GM04504 (cell line): ENCODE measurements at regions not wholly inside any gene's neighbourhood (a gene's known extent, or its start where the extent isn't known, plus 50 kb on each side); places are given as distances from the start of the nearest gene placed in this dataset.

Experiments
- DNase-seq: peaks from one replicate; pipeline ENCODE4 v3.0.0-alpha.2; 2012; ENCODE audit warnings: low read depth

- DNase-seq = no peak
These were observed 404.3 kb upstream of the NPVF start for GRCh38 chr7:25632616-25633015.

GRCh38 chr7:25633426-25634036 lies 405.2 kb upstream of the NPVF start:
- DNase-seq = no peak

- DNase-seq = no peak
These were observed 407.9 kb upstream of the NPVF start for GRCh38 chr7:25636168-25636567.

DNA sequence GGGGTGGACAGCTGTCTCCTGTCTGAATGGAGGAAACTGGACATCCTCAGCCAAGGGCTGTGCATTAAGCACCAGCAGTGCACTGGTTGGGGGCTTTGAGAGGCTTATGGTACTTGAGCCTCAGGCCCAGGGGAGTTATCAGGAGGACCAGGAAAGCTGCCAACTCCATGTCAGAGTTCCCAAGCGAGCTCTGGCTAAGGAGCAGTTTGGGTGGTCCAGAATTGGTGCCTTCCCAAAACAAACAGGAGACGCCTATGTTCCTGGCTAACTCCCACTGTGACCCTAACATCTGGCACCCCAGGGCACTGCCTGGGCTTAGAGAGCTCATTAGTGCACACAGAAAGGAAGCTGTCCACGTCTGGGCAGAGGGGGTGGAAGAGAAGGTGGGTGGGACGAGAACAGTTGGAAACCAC lies 408.6 kb upstream of the NPVF start:
- no peak for DNase-seq

GRCh38 chr7:25638068-25638467 lies 409.8 kb upstream of the NPVF start:
- DNase-seq = no peak

DNA sequence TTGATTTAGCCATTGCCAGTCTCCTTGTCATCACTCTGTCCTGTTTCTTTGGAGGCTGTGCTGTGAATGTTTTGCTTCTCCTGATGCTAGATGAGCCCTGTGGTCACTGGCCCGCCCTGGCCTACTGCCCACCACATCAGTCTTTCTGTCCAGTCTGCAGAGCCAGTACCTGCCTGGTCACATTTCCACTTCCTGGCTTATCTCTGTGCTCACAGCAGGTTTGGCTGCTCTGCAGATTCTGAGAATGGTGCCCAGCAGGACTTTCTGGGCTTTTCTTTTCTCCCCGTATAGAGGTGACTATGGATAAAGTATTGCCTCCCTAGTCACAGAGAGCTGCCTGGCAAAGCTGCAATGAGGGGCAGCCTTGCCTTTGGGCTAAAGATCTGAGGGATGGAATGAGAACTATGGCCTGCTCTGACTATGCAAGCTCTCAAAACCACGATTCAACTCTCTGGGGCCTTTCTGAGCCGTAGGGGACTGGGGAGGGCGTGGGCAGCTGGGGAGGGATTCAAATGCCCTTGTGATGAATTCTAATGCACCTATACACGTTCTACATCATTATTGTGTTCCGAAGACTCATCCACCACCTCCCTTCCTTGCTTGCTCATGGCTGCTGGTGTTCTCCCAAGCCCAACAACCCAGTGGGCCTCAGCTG lies 410.4 kb upstream of the NPVF start:
- no peak for DNase-seq

DNA sequence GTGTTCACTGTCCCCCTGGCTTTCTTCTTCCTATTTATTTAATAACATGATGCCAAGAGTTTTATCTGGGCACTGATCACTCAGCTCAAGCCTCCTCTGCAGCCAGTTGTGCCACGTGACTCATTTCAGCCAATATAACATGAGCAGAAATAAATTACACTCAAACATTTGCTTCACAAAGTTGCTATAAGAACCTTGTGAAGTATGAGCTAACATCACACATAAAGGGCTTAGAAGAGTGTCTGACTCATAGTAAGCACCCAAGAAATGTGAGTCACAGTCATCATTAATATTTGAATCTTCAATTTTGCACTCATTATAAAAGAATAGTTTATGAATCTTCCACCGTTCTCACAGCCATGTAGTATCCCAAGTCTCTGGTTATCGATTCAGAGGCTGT lies 414.6 kb upstream of the NPVF start:
- DNase-seq = no peak

- DNase-seq = no peak
These were observed 415.0 kb upstream of the NPVF start for GRCh38 chr7:25643286-25643685.

DNA sequence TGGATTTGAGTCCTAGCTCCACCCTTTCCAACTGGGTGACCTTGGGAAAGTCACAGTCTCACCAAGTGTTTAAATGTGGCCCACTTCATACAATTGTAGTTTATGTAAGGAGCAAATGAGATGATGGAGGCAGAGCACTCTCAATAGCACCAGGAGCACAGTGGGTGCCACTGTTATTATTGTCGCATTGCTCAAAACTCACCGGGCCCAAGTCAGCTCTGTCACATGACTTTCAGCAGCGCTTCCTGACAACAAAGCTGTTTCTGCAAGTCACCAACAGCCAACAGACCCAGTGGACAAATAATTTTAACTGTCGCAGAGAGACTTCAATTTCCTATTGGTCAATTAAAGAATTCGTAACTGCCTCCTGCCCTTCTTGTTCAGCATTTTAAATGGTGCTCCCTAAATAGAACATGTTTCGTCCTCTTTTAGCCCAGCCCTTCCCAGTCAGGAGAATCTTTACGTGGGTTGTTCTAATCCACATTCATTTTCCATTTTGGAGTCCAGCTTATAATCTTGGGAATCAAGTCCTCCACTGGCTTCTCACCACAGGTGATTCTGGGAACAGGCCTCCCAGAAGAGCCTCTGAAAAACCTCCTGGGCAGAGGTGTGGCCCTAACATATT lies 415.6 kb upstream of the NPVF start:
- no peak for DNase-seq

DNA sequence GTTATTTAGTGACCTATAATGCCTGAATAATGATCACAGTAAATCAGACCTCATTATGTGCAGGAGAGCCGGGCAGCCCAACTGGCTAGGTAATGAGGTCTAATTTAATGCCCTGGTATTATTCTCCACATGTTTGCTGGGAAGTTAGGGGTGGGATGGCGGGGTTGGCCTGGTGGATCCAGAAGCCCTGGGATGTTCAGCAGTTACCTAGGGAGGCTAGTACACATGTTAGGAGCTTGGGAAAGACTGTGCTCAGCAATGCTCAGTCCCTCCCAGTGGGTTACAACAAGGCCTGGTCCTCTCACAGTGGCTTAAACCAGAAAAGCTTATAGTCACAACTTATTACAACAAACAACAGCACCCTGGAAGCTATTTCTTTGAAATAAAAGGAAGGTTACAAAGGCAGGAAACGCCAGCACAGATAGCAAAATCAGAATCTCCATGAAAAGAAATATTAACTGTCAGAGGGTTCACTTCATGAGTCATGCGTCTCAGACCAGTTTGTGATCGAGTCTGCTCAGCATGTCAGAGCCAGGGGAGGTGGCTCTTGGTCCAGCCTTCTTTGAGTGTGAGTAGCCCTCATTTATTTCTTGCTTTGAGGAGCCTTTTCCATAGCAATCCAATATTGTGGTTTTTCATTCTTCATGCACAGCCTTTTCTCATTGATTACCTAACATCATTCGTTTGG lies 418.6 kb upstream of the NPVF start:
- DNase-seq = no peak

GRCh38 chr7:25647872-25648271 lies 419.6 kb upstream of the NPVF start:
- DNase-seq = no peak

DNA sequence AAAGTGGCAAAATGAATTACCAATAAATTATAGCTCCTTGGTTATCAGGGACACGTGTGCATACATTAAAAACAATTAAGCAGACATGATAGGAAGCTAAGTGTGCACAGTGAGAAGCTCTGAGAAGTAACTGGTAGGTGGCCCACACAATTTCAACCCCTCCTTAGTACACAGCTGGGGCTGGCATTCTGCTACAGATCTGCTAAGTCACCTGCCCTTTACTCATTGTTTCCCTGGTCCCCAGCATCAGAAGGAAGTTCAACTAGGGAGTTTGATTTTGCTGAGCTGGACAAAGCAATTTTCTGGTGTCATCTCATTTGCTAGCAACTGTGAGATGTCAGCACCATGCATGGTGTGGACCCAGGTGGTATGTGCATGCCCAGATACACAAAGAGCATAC lies 424.1 kb upstream of the NPVF start:
- no peak for DNase-seq

DNA sequence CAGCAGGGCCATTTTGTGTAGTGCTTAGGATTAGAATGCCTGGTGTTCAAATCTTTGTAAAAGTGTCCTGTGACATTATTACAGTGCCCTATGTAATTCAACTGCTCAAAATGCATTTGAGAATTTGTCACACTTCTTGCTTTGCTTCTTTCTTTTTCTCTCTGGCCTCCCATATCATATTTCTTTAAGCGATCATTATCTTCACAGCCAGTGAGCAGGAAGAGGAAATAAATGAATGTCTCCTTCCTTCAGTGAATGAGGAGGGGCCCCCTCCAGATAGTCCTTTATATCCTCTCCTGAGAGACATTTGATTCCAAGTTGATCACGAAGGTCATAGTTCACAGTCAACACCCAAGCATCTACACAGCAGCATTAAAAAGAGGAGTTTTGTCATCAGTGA lies 425.1 kb upstream of the NPVF start:
- DNase-seq = no peak

GRCh38 chr7:25656071-25656470 lies 427.8 kb upstream of the NPVF start:
- no peak for DNase-seq

GRCh38 chr7:25656581-25657026 lies 428.3 kb upstream of the NPVF start:
- peak; percentile 28 for DNase-seq

DNA sequence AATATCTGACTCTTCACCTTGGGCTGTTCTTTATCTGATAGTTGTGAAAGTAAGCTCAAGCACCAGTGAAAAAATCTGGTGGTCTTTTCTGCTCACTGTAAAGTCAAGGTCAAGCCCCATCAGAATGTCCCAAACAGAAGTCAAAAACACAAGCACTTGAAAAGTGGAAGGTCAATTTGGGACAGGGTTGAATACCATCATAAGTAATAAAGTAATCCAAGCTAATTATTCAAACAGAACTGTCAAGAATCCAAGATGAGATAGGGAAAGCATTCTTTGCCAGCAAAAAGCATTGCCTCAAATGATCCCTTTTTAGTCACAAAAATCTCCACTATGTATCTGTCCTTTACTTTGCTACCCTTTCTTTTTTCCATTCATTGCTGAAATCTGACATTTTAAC lies 430.1 kb upstream of the NPVF start:
- DNase-seq = no peak

- no peak for DNase-seq
These were observed 431.6 kb upstream of the NPVF start for GRCh38 chr7:25659841-25660240.

GRCh38 chr7:25662841-25663800 lies 434.8 kb upstream of the NPVF start:
- no peak for DNase-seq

DNA sequence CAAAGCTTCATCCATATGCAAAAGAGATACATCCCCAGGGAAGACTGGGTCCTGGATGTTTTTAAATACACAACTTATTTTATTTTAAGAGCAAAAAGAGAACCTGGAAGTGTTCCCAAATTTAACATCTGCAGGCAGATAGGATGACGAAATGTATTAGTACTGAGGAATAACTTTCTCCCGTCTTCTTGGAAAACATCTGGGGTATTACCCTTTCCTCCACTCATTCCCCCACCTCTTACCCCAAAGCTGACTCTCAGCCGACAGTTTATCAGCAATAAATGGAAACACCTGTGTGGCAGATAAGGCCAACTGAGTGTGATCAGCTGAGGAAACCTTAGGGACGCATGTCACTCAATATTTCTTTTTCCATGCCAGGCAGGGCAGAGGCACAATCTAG lies 435.6 kb upstream of the NPVF start:
- no peak for DNase-seq

DNA sequence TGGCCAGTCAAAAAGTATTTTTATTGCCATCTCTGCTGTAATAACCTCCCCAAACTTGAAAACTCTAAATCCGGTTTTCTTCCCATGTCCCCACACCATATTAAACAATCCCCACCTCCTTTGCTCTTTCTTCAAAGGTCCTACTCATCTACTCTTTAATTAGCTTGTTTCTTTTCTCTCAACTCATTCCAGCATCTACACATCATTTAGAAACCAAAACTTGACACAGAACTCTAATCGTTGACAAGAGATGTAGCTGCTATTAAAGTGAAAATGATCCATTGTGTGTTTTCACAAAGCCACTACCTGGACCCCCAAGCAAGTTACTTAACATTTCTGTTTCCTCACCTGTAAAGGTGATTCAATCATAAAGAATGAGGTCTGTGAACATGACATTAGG lies 436.3 kb upstream of the NPVF start:
- DNase-seq = no peak

GRCh38 chr7:25665374-25665773 lies 437.1 kb upstream of the NPVF start:
- no peak for DNase-seq
